GM12878 (cell line): ENCODE measurements at regions not wholly inside any gene's neighbourhood (a gene's known extent, or its start where the extent isn't known, plus 50 kb on each side); places are given as distances from the start of the nearest gene placed in this dataset.

Experiments
- ATAC-seq: fragments of 200-7000 bp; cut with Tn5 transposase; 3 replicates; pipeline ENCODE4 v1.9.1; 2020; ENCODE audit warnings: mild to moderate bottlenecking, moderate library complexity
- BruUV-seq: library from RNA; stranded (reverse); fragments of 400-500 nt; replicated peaks from 2 replicates; lab custom pipeline; 2021; lab: Mats Ljungman, UMichigan
- CTCF ChIA-PET: fragments of 300-600 bp; sonication (Branson Sonifier 250); formaldehyde crosslinking; extraction: SDS; loops from one replicate; lab custom pipeline; 2021; ENCODE audit warnings: inconsistent platforms; lab: Yijun Ruan, JAX
- POLR2A ChIA-PET: fragments of 350-600 bp; formaldehyde crosslinking; extraction: SDS; loops from one replicate; lab custom pipeline; 2021; ENCODE audit warnings: inconsistent platforms; lab: Charles Lee
- RAD21 ChIA-PET: fragments of 300-600 bp; sonication (Branson Sonifier 250); formaldehyde crosslinking; loops from one replicate; lab custom pipeline; 2023; ENCODE audit warnings: antibody characterized with exemption; ENCODE audit not compliant: unreplicated experiment; lab: Charles Lee
- SMC1A ChIA-PET: fragments of 300-600 bp; sonication (Branson Sonifier 250); formaldehyde crosslinking; loops from one replicate; lab custom pipeline; 2023; ENCODE audit not compliant: unreplicated experiment, uncharacterized antibody; lab: Charles Lee
- DNase-seq: peaks from one replicate; pipeline ENCODE4 v3.0.0-alpha.2; 2011; ENCODE audit warnings: low read depth, low spot score
- FAIRE-seq: peaks from 3 replicates; lab custom pipeline; 2011; peaks lifted over from hg19 to GRCh38; lab: Jason Lieb, UNC
- H2AFZ ChIP-seq: 2 replicates; pipeline ENCODE4 v1.6.0; 2011; ENCODE audit warnings: low read depth, low read length, control low read depth; ENCODE audit not compliant: control insufficient read depth
- H3K27ac ChIP-seq: 2 replicates; pipeline ENCODE4 v1.5.1; 2011; ENCODE audit warnings: control low read depth; ENCODE audit not compliant: control insufficient read depth, insufficient read depth
- H3K27me3 ChIP-seq, 2 experiments: replicated peaks in 1 of 2; 2 replicates each; pipeline versions ENCODE4 v1.6.0 to v1.6.1; 2011; ENCODE audit warnings: low read length in 1 of 2; ENCODE audit not compliant: control insufficient read depth in 2 of 2, insufficient read depth in 2 of 2
- H3K36me3 ChIP-seq, 2 experiments: 2 replicates each; pipeline ENCODE4 v1.5.1; 2011; ENCODE audit warnings: low read length in 1 of 2; ENCODE audit not compliant: control insufficient read depth in 2 of 2, insufficient read depth in 2 of 2
- H3K4me1 ChIP-seq: 2 replicates; pipeline ENCODE4 v1.6.1; 2011; ENCODE audit warnings: mild to moderate bottlenecking, low read length, moderate library complexity, mixed read lengths; ENCODE audit not compliant: control insufficient read depth, insufficient read depth
- H3K4me2 ChIP-seq: 2 replicates; pipeline ENCODE4 v1.6.0; 2011; ENCODE audit warnings: control low read depth; ENCODE audit not compliant: control insufficient read depth, insufficient read depth
- H3K4me3 ChIP-seq: fragments of 200-600 bp; sonication (generic); 2 replicates; pipeline ENCODE4 v1.5.1; 2016
- H3K79me2 ChIP-seq: 2 replicates; pipeline ENCODE4 v1.6.0; 2011; ENCODE audit warnings: low read length; ENCODE audit not compliant: control insufficient read depth, insufficient read depth
- H3K9ac ChIP-seq: 2 replicates; pipeline ENCODE4 v1.8.0; 2011; ENCODE audit warnings: low read length, control low read depth, mixed read lengths; ENCODE audit not compliant: control insufficient read depth, insufficient read depth
- H3K9me3 ChIP-seq: replicated peaks from 3 replicates; pipeline ENCODE4 v1.5.1; 2011; ENCODE audit warnings: mild to moderate bottlenecking, low read length; ENCODE audit not compliant: control insufficient read depth, insufficient read depth
- H4K20me1 ChIP-seq: 2 replicates; pipeline ENCODE4 v1.6.0; 2011; ENCODE audit not compliant: control insufficient read depth, insufficient read depth
- ASH2L ChIP-seq: fragments of 300-600, 200-600 bp; sonication (generic); IDR thresholded peaks from 2 replicates; pipeline ENCODE4 v1.6.1; 2017; ENCODE audit warnings: low read depth, mild to moderate bottlenecking, borderline replicate concordance
- E2F8 ChIP-seq: fragments of 450-650 bp; IDR thresholded peaks from 2 replicates; pipeline ENCODE4 v1.6.1; 2018; ENCODE audit warnings: mild to moderate bottlenecking, low read depth, moderate library complexity; ENCODE audit not compliant: partially characterized antibody
- LARP7 ChIP-seq: fragments of 450-650 bp; IDR thresholded peaks from 2 replicates; pipeline ENCODE4 v1.6.1; 2017; ENCODE audit warnings: mild to moderate bottlenecking
- NR2F1 ChIP-seq: fragments of 450-650 bp; conservative IDR thresholded peaks from 2 replicates; pipeline ENCODE4 v1.6.1; 2017; ENCODE audit warnings: mild to moderate bottlenecking
- PKNOX1 ChIP-seq: fragments of 450-650 bp; IDR thresholded peaks from 2 replicates; pipeline ENCODE4 v1.6.1; 2016; ENCODE audit warnings: mild to moderate bottlenecking
- RCOR1 ChIP-seq: conservative IDR thresholded peaks from 2 replicates; pipeline ENCODE4 v1.6.1; 2012; ENCODE audit warnings: low read depth, low read length, improper control_type of control experiment
- SMARCA5 ChIP-seq: fragments of 450-650 bp; IDR thresholded peaks from 2 replicates; pipeline ENCODE4 v1.6.1; 2017; ENCODE audit warnings: mild to moderate bottlenecking
- SP1 ChIP-seq: IDR thresholded peaks from one replicate; pipeline ENCODE4 v1.6.1; 2011; ENCODE audit warnings: low read depth, low read length
- ZNF217 ChIP-seq: fragments of 450-650 bp; IDR thresholded peaks from 2 replicates; pipeline ENCODE4 v1.6.1; 2017; ENCODE audit warnings: antibody characterized with exemption, mild to moderate bottlenecking
- WGBS: methylation state at CpG from one replicate; pipeline ENCODE4 v1.1.6; 2016; ENCODE audit warnings: low lambda C conversion rate; ENCODE audit not compliant: insufficient replicate concordance, insufficient coverage; ENCODE audit errors: missing lambda C conversion rate; 5-methylcytosine and 5-hydroxymethylcytosine counted together
- in situ Hi-C: fragments of 300-500 bp; cut with MboI; formaldehyde crosslinking; loops from 9 replicates; pipeline ENCODE4 v1.14.3; 2018; ENCODE audit warnings: mixed read lengths
- intact Hi-C: fragments of 100-400 bp; cut with micrococcal nuclease; formaldehyde crosslinking; loops from one replicate; pipeline ENCODE4 v1.14.2; 2022; ENCODE audit not compliant: unreplicated experiment
- TF ChIP-seq, protein P1 (sequence below): IDR thresholded peaks from 2 replicates; pipeline ENCODE4 v1.6.1; 2012; ENCODE audit warnings: low read length, inconsistent platforms

DNA sequence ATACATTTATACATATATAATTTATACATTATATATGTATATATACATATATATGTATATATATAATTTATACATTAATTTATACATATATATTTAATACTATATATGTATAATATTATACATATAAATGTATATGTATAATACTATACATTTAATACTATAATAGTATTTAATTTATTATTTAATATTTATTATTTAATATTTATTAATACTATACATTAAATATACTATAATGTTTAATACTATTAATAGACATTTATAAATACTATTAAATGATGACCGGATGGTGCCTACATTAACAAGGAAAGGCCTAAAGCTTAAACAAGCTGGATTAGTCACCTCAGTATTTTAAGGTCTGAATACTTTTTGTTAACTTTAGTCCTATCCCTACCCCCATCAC, 145.9 kb upstream of the HTR1E start:
- H3K36me3 ChIP-seq, result no peaks in the 10 kb centered on the region
- H4K20me1 ChIP-seq, result no peaks in the 10 kb centered on the region
- SMC1A ChIA-PET, result no interaction called here
- no peaks in the 10 kb centered on the region for H3K79me2 ChIP-seq
- no peaks in the 10 kb centered on the region for H3K9me3 ChIP-seq
- RAD21 ChIA-PET, result no interaction called here
- TF ChIP-seq ZNF217 (no peak), RCOR1 (no peak), E2F8 (no peak), SP1 (no peak)
- TF ChIP-seq, all 136 proteins: peak for 0
- intact Hi-C loops (no loop called here), in situ Hi-C loops (no loop called here)
- no TSS peak for BruUV-seq
- ATAC-seq (no peak), FAIRE-seq (no peak), DNase-seq (no peak)
- 32% methylated on average over 1 of the region's 1 CpG for WGBS
- Histone ChIP-seq H3K4me2 (no peak overlapping the region), H3K4me3 (no peak overlapping the region), H3K27me3 (no peaks in the 10 kb centered on the region), H3K9ac (no peak overlapping the region), H3K4me1 (no peaks in the 10 kb centered on the region), H3K27ac (no peak overlapping the region), H2AFZ (no peak overlapping the region)
- ChIA-PET POLR2A (no interaction called here), CTCF (interaction anchor here (0.6 kb wide), 1 partner anchor 14 kb away, joined by 3 read pairs; no protein-coding TSS in a partner anchor)

GRCh38 chr6:86789779-86790411, 147.4 kb upstream of the HTR1E start:
- in situ Hi-C loops (no loop called here), intact Hi-C loops (no loop called here)
- RAD21 ChIA-PET, result no interaction called here
- Histone ChIP-seq H3K79me2 (no peaks in the 10 kb centered on the region), H3K27me3 (no peaks in the 10 kb centered on the region), H3K4me2 (no peak overlapping the region), H3K36me3 (no peaks in the 10 kb centered on the region), H3K9me3 (no peaks in the 10 kb centered on the region), H3K27ac (no peak overlapping the region), H3K4me1 (no peaks in the 10 kb centered on the region), H2AFZ (no peak overlapping the region), H3K9ac (no peak overlapping the region), H3K4me3 (no peak overlapping the region), H4K20me1 (no peaks in the 10 kb centered on the region)
- no TSS peak for BruUV-seq
- no peak for DNase-seq
- no peak for FAIRE-seq
- no peak for ATAC-seq
- 3% methylated on average over 2 of the region's 2 CpGs for WGBS
- SMC1A ChIA-PET, result no interaction called here
- CTCF ChIA-PET, result no interaction called here
- TF ChIP-seq LARP7 (no peak), NR2F1 (no peak), PKNOX1 (no peak), SMARCA5 (no peak), ASH2L (no peak)
- TF ChIP-seq, protein P1, sequence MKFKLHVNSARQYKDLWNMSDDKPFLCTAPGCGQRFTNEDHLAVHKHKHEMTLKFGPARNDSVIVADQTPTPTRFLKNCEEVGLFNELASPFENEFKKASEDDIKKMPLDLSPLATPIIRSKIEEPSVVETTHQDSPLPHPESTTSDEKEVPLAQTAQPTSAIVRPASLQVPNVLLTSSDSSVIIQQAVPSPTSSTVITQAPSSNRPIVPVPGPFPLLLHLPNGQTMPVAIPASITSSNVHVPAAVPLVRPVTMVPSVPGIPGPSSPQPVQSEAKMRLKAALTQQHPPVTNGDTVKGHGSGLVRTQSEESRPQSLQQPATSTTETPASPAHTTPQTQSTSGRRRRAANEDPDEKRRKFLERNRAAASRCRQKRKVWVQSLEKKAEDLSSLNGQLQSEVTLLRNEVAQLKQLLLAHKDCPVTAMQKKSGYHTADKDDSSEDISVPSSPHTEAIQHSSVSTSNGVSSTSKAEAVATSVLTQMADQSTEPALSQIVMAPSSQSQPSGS, result no peak
- POLR2A ChIA-PET, result no interaction called here
